DND-41 (cell line): ENCODE measurements at regions not wholly inside any gene's neighbourhood (a gene's known extent, or its start where the extent isn't known, plus 50 kb on each side); places are given as distances from the start of the nearest gene placed in this dataset.

ENCODE experiments used
- ATAC-seq: fragments of 200-7000 bp; cut with Tn5 transposase; 3 replicates; pipeline ENCODE4 v1.9.1; 2021; ENCODE audit warnings: low read depth; ENCODE audit not compliant: insufficient read depth
- DNase-seq: peaks from one replicate; pipeline ENCODE4 v3.0.0-alpha.2; 2020
- H2AFZ ChIP-seq: 2 replicates; pipeline ENCODE4 v1.6.0; 2012; ENCODE audit warnings: low read depth, low read length
- H3K27ac ChIP-seq: 2 replicates; pipeline ENCODE4 v1.5.1; 2012; ENCODE audit warnings: low read length, inconsistent platforms
- H3K27me3 ChIP-seq: fragments of 200-600 bp; sonication (generic); 2 replicates; pipeline ENCODE4 v1.6.0; 2012; ENCODE audit warnings: low read length, mild to moderate bottlenecking, inconsistent platforms; ENCODE audit not compliant: insufficient read depth, poor library complexity
- H3K36me3 ChIP-seq: 2 replicates; pipeline ENCODE4 v1.5.1; 2012; ENCODE audit warnings: low read length, inconsistent platforms; ENCODE audit not compliant: insufficient read depth
- H3K4me1 ChIP-seq: 2 replicates; pipeline ENCODE4 v1.5.1; 2012; ENCODE audit warnings: mild to moderate bottlenecking, low read length; ENCODE audit not compliant: insufficient read depth
- H3K4me2 ChIP-seq: 2 replicates; pipeline ENCODE4 v1.6.0; 2012; ENCODE audit warnings: mild to moderate bottlenecking, moderate library complexity, low read length, inconsistent platforms; ENCODE audit not compliant: insufficient read depth
- H3K4me3 ChIP-seq, 2 experiments: fragments of 200-600 bp in 1 of 2; shearing (Covaris generic) in 1 of 2; 2 replicates each; pipeline ENCODE4 v1.5.1; 2012 to 2016; ENCODE audit warnings: inconsistent platforms in 2 of 2, low read length in 2 of 2, mild to moderate bottlenecking in 2 of 2, low read depth in 1 of 2, moderate library complexity in 1 of 2
- H3K79me2 ChIP-seq: 2 replicates; pipeline ENCODE4 v1.6.0; 2012; ENCODE audit warnings: low read length, inconsistent platforms; ENCODE audit not compliant: insufficient read depth
- H3K9ac ChIP-seq: 2 replicates; pipeline ENCODE4 v1.6.0; 2012; ENCODE audit warnings: low read depth, mild to moderate bottlenecking, inconsistent platforms, low read length, moderate library complexity
- H3K9me3 ChIP-seq: 2 replicates; pipeline ENCODE4 v1.5.1; 2012; ENCODE audit warnings: low read length, moderate library complexity, mild to moderate bottlenecking, inconsistent platforms; ENCODE audit not compliant: insufficient read depth, severe bottlenecking
- H4K20me1 ChIP-seq: 2 replicates; pipeline ENCODE4 v1.6.0; 2012; ENCODE audit warnings: low read length; ENCODE audit not compliant: insufficient read depth
- CTCF ChIP-seq: IDR thresholded peaks from 2 replicates; pipeline ENCODE4 v1.5.1; 2012; ENCODE audit warnings: borderline replicate concordance, low read length, moderate library complexity, mild to moderate bottlenecking; ENCODE audit not compliant: poor library complexity, severe bottlenecking; ENCODE audit errors: extremely low read depth
- EZH2 ChIP-seq: IDR thresholded peaks from 3 replicates; pipeline ENCODE4 v1.6.1; 2012; ENCODE audit warnings: borderline replicate concordance, low read depth, mild to moderate bottlenecking, moderate library complexity, low read length, inconsistent platforms; ENCODE audit not compliant: severe bottlenecking

GRCh38 chr6:145020543-145020942 is 714.8 kb downstream of the EPM2A start:
- no peak overlapping the region for H3K4me2 ChIP-seq
- H3K79me2 ChIP-seq, result no peaks in the 10 kb centered on the region
- H3K9ac ChIP-seq, result no peak overlapping the region
- TF ChIP-seq EZH2 (no peak), CTCF (no peak)
- no peaks in the 10 kb centered on the region for H4K20me1 ChIP-seq
- no peaks in the 10 kb centered on the region for H3K9me3 ChIP-seq
- no peaks in the 10 kb centered on the region for H3K4me1 ChIP-seq
- no peak overlapping the region for H3K27ac ChIP-seq
- peaks cover 5% of the 10 kb centered on the region for H3K27me3 ChIP-seq
- no peak for DNase-seq
- H2AFZ ChIP-seq, result no peak overlapping the region
- ATAC-seq, result no peak
- no peak overlapping the region for H3K4me3 ChIP-seq
- H3K36me3 ChIP-seq, result no peaks in the 10 kb centered on the region

- Histone ChIP-seq H3K4me2 (no peak overlapping the region), H3K9ac (no peak overlapping the region), H3K27ac (no peak overlapping the region), H3K4me1 (no peaks in the 10 kb centered on the region), H3K9me3 (no peaks in the 10 kb centered on the region), H4K20me1 (no peaks in the 10 kb centered on the region), H2AFZ (no peak overlapping the region), H3K27me3 (peaks cover 9% of the 10 kb centered on the region), H3K36me3 (no peaks in the 10 kb centered on the region), H3K4me3 (no peak overlapping the region), H3K79me2 (no peaks in the 10 kb centered on the region)
- DNase-seq, result no peak
- no peak for ATAC-seq
- TF ChIP-seq CTCF, result no peak
- no peak for TF ChIP-seq EZH2
These were observed 713.0 kb downstream of the EPM2A start for GRCh38 chr6:145022199-145022796.

GRCh38 chr6:145023116-145023726 is 712.1 kb downstream of the EPM2A start:
- DNase-seq (no peak), ATAC-seq (no peak)
- no peaks in the 10 kb centered on the region for H3K9me3 ChIP-seq
- H3K27me3 ChIP-seq, result peaks cover 9% of the 10 kb centered on the region
- 0 out of 2 replicates have a peak, but pooled peaks cover 3% of the 10 kb centered on the region for H3K4me1 ChIP-seq
- H3K9ac ChIP-seq, result no peak overlapping the region
- TF ChIP-seq EZH2, result no peak
- TF ChIP-seq CTCF, result no peak
- H4K20me1 ChIP-seq, result no peaks in the 10 kb centered on the region
- no peak overlapping the region for H3K4me2 ChIP-seq
- H3K79me2 ChIP-seq, result no peaks in the 10 kb centered on the region
- no peaks in the 10 kb centered on the region for H3K36me3 ChIP-seq
- H3K4me3 ChIP-seq, result no peak overlapping the region
- no peak overlapping the region for H3K27ac ChIP-seq
- H2AFZ ChIP-seq, result no peak overlapping the region

GRCh38 chr6:145025488-145025887 is 709.8 kb downstream of the EPM2A start:
- Histone ChIP-seq H2AFZ (no peak overlapping the region), H3K4me3 (no peak overlapping the region), H3K27ac (no peak overlapping the region), H3K27me3 (peaks cover 14% of the 10 kb centered on the region), H4K20me1 (no peaks in the 10 kb centered on the region), H3K4me2 (no peak overlapping the region), H3K9me3 (no peaks in the 10 kb centered on the region), H3K4me1 (0 out of 2 replicates have a peak, but pooled peaks cover 3% of the 10 kb centered on the region), H3K79me2 (no peaks in the 10 kb centered on the region), H3K36me3 (no peaks in the 10 kb centered on the region), H3K9ac (no peak overlapping the region)
- DNase-seq (no peak), ATAC-seq (no peak)
- TF ChIP-seq EZH2, result no peak
- TF ChIP-seq CTCF, result no peak
